HUES64 (cell line): ENCODE measurements at regions not wholly inside any gene's neighbourhood (a gene's known extent, or its start where the extent isn't known, plus 50 kb on each side); places are given as distances from the start of the nearest gene placed in this dataset.

ENCODE experiments used
- H3K27ac ChIP-seq: 2 replicates; pipeline ENCODE4 v1.7.0; 2013; ENCODE audit warnings: low read depth, low read length, inconsistent platforms
- H3K27me3 ChIP-seq: 2 replicates; pipeline ENCODE4 v1.6.1; 2013; ENCODE audit warnings: mild to moderate bottlenecking, low read length; ENCODE audit not compliant: insufficient read depth
- H3K36me3 ChIP-seq: 2 replicates; pipeline ENCODE4 v1.6.1; 2013; ENCODE audit warnings: mild to moderate bottlenecking, low read length; ENCODE audit not compliant: insufficient read depth
- H3K4me1 ChIP-seq: 2 replicates; pipeline ENCODE4 v1.6.1; 2013; ENCODE audit warnings: mild to moderate bottlenecking, low read length, moderate library complexity; ENCODE audit not compliant: insufficient read depth
- H3K4me3 ChIP-seq: 2 replicates; pipeline ENCODE4 v1.5.1; 2013; ENCODE audit warnings: mild to moderate bottlenecking, low read length, moderate library complexity
- H3K9ac ChIP-seq: 2 replicates; pipeline ENCODE4 v1.6.1; 2013; ENCODE audit warnings: mild to moderate bottlenecking, low read depth, low read length
- H3K9me3 ChIP-seq: 2 replicates; pipeline ENCODE4 v1.6.1; 2013; ENCODE audit warnings: low read depth, low read length; ENCODE audit not compliant: insufficient read depth
- whole genome bisulfite sequencing: fragments of 150-250, 120-280 bp; methylation state at CpG from one replicate; pipeline ENCODE4 v1.1.7; 2013; ENCODE audit warnings: missing lambda C conversion rate; 5-methylcytosine and 5-hydroxymethylcytosine counted together

- Histone ChIP-seq H3K4me3 (no peak overlapping the region), H3K9ac (no peak overlapping the region), H3K4me1 (peaks cover 16% of the 10 kb centered on the region; the same call in 1 of the 2 replicates), H3K36me3 (no peaks in the 10 kb centered on the region), H3K27ac (no peak overlapping the region), H3K27me3 (no peaks in the 10 kb centered on the region), H3K9me3 (no peaks in the 10 kb centered on the region)
- WGBS = 63% methylated on average over 2 of the region's 2 CpGs
These were observed 229.8 kb upstream of the NPY start for GRCh38 chr7:24054236-24054635.

DNA sequence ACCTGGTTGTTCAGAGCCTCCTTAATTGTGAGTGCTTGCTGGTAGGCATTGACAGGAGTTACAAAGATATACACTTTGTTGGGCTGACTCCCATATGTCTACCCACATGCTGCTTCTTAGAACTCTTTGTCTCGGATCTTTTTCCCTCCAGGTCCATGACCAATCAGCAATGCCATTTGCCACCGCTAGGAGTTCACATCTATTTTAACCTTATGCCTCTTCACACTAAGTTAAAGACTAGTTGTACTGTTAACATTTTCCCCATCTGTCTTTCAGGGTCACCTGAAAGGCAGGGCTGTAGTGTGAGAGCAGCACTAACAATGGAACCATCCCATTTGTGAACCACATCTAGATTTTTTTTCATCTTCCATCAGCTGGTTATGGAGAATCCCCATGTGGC, 226.7 kb upstream of the NPY start:
- Histone ChIP-seq H3K27me3 (no peaks in the 10 kb centered on the region), H3K27ac (no peak overlapping the region), H3K9ac (no peak overlapping the region), H3K9me3 (no peaks in the 10 kb centered on the region), H3K4me3 (no peak overlapping the region), H3K36me3 (no peaks in the 10 kb centered on the region), H3K4me1 (peaks cover 16% of the 10 kb centered on the region; the same call in 1 of the 2 replicates)
- 91% methylated on average over 2 of the region's 2 CpGs for WGBS

GRCh38 chr7:24058953-24059352, 225.0 kb upstream of the NPY start:
- WGBS = 97% methylated on average over 4 of the region's 4 CpGs

DNA sequence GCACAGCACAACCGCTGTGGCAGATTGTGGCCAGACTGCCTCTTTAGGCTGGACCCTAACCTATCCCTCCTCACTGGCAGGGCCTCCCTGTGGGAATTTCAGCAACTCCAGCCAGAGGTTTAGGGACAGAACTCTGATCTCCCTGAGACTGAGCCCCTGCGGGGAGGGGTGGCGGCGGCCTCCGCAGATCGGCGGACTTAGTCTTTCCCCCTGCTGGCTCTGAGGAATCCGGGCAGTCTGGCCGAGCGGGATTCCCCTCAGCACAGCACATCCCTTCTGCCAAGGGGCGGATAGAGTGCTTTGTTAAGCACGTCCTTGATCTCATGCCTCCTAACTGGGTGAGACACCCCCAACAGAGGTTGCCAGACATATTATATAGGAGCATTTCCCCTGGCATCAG, 224.2 kb upstream of the NPY start:
- Histone ChIP-seq H3K27me3 (no peaks in the 10 kb centered on the region), H3K9ac (no peak overlapping the region), H3K36me3 (no peaks in the 10 kb centered on the region), H3K4me3 (no peak overlapping the region), H3K27ac (no peak overlapping the region), H3K9me3 (no peaks in the 10 kb centered on the region), H3K4me1 (no peaks in the 10 kb centered on the region)
- WGBS = 85% methylated on average over 12 of the region's 12 CpGs

More at GRCh38 chr7:24058953-24059352, 225.0 kb upstream of the NPY start:
- Histone ChIP-seq H3K27me3 (no peaks in the 10 kb centered on the region), H3K4me1 (peaks cover 7% of the 10 kb centered on the region; the same call in 1 of the 2 replicates), H3K9me3 (no peaks in the 10 kb centered on the region), H3K9ac (no peak overlapping the region), H3K27ac (no peak overlapping the region), H3K36me3 (no peaks in the 10 kb centered on the region), H3K4me3 (no peak overlapping the region)

GRCh38 chr7:24063721-24064120, 220.3 kb upstream of the NPY start:
- Histone ChIP-seq H3K4me3 (no peak overlapping the region), H3K36me3 (no peaks in the 10 kb centered on the region), H3K9ac (no peak overlapping the region), H3K27ac (no peak overlapping the region), H3K9me3 (no peaks in the 10 kb centered on the region), H3K27me3 (no peaks in the 10 kb centered on the region), H3K4me1 (no peaks in the 10 kb centered on the region)
- 91% methylated on average over 6 of the region's 6 CpGs for WGBS

DNA sequence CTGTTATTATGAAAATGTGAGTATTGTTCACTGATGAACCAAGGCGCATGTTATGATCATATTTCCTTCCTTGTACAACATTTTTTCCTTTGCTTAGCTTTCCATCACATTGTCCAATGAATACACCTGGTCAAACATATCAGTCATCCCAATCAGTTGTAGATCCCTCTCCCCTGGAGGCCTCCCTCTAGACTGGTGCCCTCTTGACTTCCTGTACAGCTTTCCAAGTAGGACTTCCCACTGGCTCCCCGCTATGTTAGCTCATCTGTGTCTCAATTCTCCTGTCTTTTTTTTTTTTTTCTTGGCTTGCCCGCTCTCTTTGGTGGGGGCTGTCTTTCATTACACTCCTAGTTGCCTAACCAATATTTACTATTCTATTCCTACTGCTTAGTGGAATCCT, 214.2 kb upstream of the NPY start:
- Histone ChIP-seq H3K4me1 (no peaks in the 10 kb centered on the region), H3K27me3 (no peaks in the 10 kb centered on the region), H3K36me3 (no peaks in the 10 kb centered on the region), H3K4me3 (no peak overlapping the region), H3K9me3 (no peaks in the 10 kb centered on the region), H3K9ac (no peak overlapping the region), H3K27ac (no peak overlapping the region)
- WGBS = 98% methylated on average over 2 of the region's 3 CpGs

- Histone ChIP-seq H3K4me3 (no peak overlapping the region), H3K36me3 (no peaks in the 10 kb centered on the region), H3K9ac (no peak overlapping the region), H3K9me3 (no peaks in the 10 kb centered on the region), H3K27me3 (no peaks in the 10 kb centered on the region), H3K4me1 (no peaks in the 10 kb centered on the region), H3K27ac (no peak overlapping the region)
- WGBS = 90% methylated on average over 9 of the region's 9 CpGs
These were observed 210.2 kb upstream of the NPY start for GRCh38 chr7:24073651-24074420.

- H3K4me3 ChIP-seq = no peak overlapping the region
- H3K27me3 ChIP-seq = no peaks in the 10 kb centered on the region
- no peaks in the 10 kb centered on the region for H3K36me3 ChIP-seq
- 100% methylated on average over 1 of the region's 1 CpG for WGBS
- no peak overlapping the region for H3K27ac ChIP-seq
- no peaks in the 10 kb centered on the region for H3K4me1 ChIP-seq
- no peak overlapping the region for H3K9ac ChIP-seq
- H3K9me3 ChIP-seq = no peaks in the 10 kb centered on the region
These were observed 208.6 kb upstream of the NPY start for GRCh38 chr7:24075426-24075810.

DNA sequence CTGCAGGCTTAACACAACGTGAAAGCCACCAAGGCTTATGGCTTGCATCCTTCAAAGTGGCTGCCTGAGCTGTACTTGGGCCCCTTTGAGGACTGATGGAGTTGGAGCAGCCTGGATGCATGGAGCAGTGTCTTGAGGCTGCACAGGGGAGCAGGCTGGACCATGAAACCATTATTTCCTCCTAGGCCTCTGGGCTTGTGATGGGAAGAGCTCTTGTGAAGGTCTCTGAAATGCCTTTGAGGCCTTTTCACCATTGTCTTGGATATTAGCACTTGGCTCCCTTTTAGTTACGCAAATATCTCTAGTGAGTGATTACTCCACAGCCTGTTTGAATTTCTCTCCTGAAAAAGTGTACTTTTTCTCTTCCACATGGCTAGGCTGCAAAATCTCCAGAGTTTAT, 201.2 kb upstream of the NPY start:
- H3K36me3 ChIP-seq = no peaks in the 10 kb centered on the region
- H3K4me3 ChIP-seq = no peak overlapping the region

DNA sequence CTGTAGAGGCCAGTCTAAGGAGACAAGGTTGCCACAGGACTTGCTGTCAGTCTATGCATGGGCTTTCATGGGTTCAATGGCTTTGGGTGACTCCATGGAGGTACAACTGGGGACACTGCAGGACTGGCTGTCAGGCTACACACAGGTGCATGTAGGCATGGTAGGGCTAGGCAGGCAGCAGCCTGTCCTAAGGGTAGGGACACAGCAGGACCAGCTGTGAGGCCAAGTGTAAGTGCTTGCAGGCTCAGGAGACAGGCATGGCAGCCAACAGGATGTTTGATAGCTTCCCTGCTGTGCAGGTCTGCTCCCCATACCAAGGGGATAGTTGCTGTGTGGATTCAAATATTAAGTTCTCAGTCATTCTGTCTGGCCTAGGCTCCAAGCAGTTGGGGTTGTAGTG, 181.0 kb upstream of the NPY start:
- Histone ChIP-seq H3K4me1 (no peaks in the 10 kb centered on the region), H3K9me3 (no peaks in the 10 kb centered on the region), H3K4me3 (no peak overlapping the region), H3K9ac (no peak overlapping the region), H3K27me3 (no peaks in the 10 kb centered on the region), H3K27ac (no peak overlapping the region), H3K36me3 (no peaks in the 10 kb centered on the region)

More for the DNA sequence above, 201.2 kb upstream of the NPY start:
- WGBS = 90% methylated on average over 2 of the region's 2 CpGs
- H3K27ac ChIP-seq = no peak overlapping the region
- no peak overlapping the region for H3K9ac ChIP-seq
- H3K4me1 ChIP-seq = no peaks in the 10 kb centered on the region
- no peaks in the 10 kb centered on the region for H3K27me3 ChIP-seq
- H3K9me3 ChIP-seq = peaks cover 24% of the 10 kb centered on the region

DNA sequence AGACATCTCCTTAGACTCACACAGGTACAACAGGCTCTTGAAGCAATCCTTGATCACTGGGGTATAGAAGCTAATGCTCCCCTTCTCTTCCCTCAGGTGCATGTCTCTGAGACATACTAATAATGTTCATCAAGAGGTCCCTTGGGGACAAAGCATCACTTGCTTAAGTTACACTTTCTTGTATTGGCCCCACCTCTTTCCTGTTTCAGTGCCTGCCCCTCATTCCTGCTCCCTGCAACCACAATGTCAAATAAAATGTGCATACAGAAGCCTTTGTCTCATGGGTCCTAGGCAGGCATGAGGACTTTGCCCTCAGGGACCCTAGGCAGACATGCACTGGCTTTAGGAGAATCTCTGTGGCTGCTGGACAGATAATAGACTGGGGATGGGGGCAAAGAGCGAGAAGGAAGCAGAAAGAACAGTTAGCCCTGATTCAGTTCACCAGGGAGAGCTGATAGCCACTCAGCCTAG, 175.0 kb upstream of the NPY start:
- WGBS = 88% methylated on average over 1 of the region's 1 CpG
- no peaks in the 10 kb centered on the region for H3K9me3 ChIP-seq
- no peaks in the 10 kb centered on the region for H3K4me1 ChIP-seq
- H3K9ac ChIP-seq = no peak overlapping the region
- H3K27me3 ChIP-seq = no peaks in the 10 kb centered on the region
- H3K27ac ChIP-seq = no peak overlapping the region
- no peaks in the 10 kb centered on the region for H3K36me3 ChIP-seq
- no peak overlapping the region for H3K4me3 ChIP-seq

DNA sequence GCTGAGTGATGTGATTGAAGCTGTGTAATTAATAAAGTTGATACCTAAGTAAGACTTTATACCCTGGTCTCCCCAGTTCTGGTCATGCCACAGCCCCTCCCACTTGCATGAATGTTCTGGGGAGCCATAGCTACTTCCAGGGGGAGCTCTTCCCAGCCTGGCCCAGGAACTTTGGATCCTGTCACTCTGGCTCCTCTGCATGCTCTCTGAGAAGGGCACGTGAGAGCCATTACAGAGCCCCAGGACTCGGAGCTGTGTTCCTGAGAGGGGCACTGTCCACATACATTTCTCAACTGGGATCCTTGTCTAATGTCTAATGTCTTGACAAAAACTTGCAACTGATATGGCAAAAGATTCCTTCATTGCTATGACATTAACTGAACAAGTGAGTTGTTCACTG, 173.9 kb upstream of the NPY start:
- Histone ChIP-seq H3K4me3 (no peak overlapping the region), H3K9ac (no peak overlapping the region), H3K36me3 (no peaks in the 10 kb centered on the region), H3K27me3 (no peaks in the 10 kb centered on the region), H3K9me3 (no peaks in the 10 kb centered on the region), H3K27ac (no peak overlapping the region), H3K4me1 (no peaks in the 10 kb centered on the region)
- 88% methylated on average over 2 of the region's 2 CpGs for WGBS
